Bronchial epithelial cell (primary cell): ENCODE measurements at regions not wholly inside any gene's neighbourhood (a gene's known extent, or its start where the extent isn't known, plus 50 kb on each side); places are given as distances from the start of the nearest gene placed in this dataset.
A peak's percentile ranks its signal among the peaks of the same experiment; 100 is the strongest.

Source experiments
- DNase-seq: peaks from one replicate; pipeline ENCODE4 v3.0.0-alpha.2; 2010; ENCODE audit warnings: low read depth
- FAIRE-seq: peaks from 2 replicates; lab custom pipeline; 2011; peaks lifted over from hg19 to GRCh38; lab: Jason Lieb, UNC
- H3K27me3 ChIP-seq: 2 replicates; pipeline ENCODE4 v1.5.1; 2011; ENCODE audit warnings: low read length; ENCODE audit not compliant: control insufficient read depth, insufficient read depth
- H3K36me3 ChIP-seq: 2 replicates; pipeline ENCODE4 v1.5.1; 2011; ENCODE audit warnings: low read length; ENCODE audit not compliant: control insufficient read depth, insufficient read depth
- H3K4me3 ChIP-seq: 2 replicates; pipeline ENCODE4 v1.5.1; 2011; ENCODE audit warnings: mild to moderate bottlenecking, low read depth, low read length, control low read depth
- CTCF ChIP-seq: IDR thresholded peaks from 2 replicates; pipeline ENCODE4 v1.5.1; 2011; ENCODE audit warnings: mild to moderate bottlenecking, moderate library complexity, low read length, control low read depth, inconsistent platforms; ENCODE audit not compliant: insufficient read depth, severe bottlenecking

GRCh38 chr7:25379351-25380300 is 151.3 kb upstream of the NPVF start:
- no peak overlapping the region for H3K4me3 ChIP-seq

GRCh38 chr7:25381818-25382589 is 153.7 kb upstream of the NPVF start:
- H3K4me3 ChIP-seq = no peak overlapping the region
- no peak for DNase-seq
- H3K36me3 ChIP-seq = no peaks in the 10 kb centered on the region
- peaks cover 7% of the 10 kb centered on the region for H3K27me3 ChIP-seq
- no peak for TF ChIP-seq CTCF
- FAIRE-seq = no peak

More at GRCh38 chr7:25379351-25380300, 151.3 kb upstream of the NPVF start:
- Histone ChIP-seq H3K27me3 (peaks cover 4% of the 10 kb centered on the region), H3K36me3 (no peaks in the 10 kb centered on the region)
- no peak for TF ChIP-seq CTCF
- DNase-seq (no peak), FAIRE-seq (no peak)

DNA sequence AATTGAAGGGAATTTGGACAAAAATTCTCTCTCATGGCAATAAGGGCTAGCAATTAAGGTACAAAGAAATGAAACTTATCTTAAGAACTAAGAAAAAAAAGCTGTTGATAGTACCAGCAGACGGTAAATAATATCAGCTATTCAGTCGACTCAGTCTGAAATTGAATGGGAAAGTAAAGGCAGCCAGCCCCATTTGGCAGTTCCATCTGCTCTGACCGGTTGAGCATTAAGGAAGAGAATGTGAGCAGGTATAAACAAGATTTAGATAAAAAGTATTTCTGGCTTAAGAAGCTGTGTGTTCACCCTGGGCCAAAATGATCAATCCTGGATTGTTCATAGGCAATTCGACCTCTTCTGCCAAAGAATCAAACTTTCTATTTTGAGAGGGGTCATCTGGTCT is 154.6 kb upstream of the NPVF start:
- Histone ChIP-seq H3K27me3 (peaks cover 7% of the 10 kb centered on the region), H3K36me3 (no peaks in the 10 kb centered on the region), H3K4me3 (no peak overlapping the region)
- no peak for TF ChIP-seq CTCF
- DNase-seq = no peak
- FAIRE-seq = no peak

- TF ChIP-seq CTCF = no peak
- no peak overlapping the region for H3K4me3 ChIP-seq
- H3K36me3 ChIP-seq = no peaks in the 10 kb centered on the region
- peaks cover 7% of the 10 kb centered on the region for H3K27me3 ChIP-seq
- FAIRE-seq (no peak), DNase-seq (no peak)
Observed at GRCh38 chr7:25383402-25383801, 155.1 kb upstream of the NPVF start.

DNA sequence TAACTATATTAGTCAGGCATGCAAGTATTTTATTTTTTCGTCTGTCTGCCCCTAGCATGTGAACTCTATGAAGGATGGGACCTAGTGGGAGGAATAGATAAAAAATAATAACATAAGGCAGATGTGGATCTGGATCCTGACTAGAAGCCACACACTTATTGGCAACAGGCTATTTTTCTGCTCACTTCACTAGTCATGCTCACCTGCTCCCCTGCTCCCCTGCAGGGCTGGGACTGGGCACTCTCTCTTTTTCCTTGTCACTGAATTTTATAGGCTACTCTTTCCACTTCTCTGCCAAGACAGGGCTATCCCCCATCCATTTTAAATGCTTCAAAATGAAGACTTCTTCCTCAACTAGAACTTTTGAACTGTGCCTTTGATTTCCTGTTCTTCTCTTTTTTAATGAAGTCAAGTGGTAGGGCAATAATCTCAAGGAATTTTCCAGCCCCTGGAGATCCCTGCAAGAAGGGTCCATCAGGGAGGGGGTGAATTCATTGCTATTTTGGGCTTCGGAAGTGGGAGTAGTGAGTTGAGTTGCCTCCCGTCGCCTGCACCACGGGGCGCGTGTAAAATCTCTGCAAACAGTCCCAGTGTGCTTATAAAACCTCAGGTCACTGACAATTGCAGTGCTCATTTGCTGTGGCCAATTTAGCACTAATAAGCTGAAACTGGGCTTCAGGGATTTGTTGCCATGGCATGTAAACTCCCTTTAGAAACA is 156.7 kb upstream of the NPVF start:
- H3K27me3 ChIP-seq = peaks cover 7% of the 10 kb centered on the region

More for the DNA sequence above, 156.7 kb upstream of the NPVF start:
- FAIRE-seq = peak; percentile 73
- TF ChIP-seq CTCF = no peak
- no peak overlapping the region for H3K4me3 ChIP-seq
- no peak for DNase-seq
- H3K36me3 ChIP-seq = no peaks in the 10 kb centered on the region
